ENCODE measurements at regions not wholly inside any gene's neighbourhood (a gene's known extent, or its start where the extent isn't known, plus 50 kb on each side); places are given as distances from the start of the nearest gene placed in this dataset.

- peaks cover 16% of the 10 kb centered on the region for H3K27me3 ChIP-seq (ENCODE audit: insufficient read depth, low read depth, severe bottlenecking)
- H3K27ac ChIP-seq, result no peak overlapping the region
- H3K9me3 ChIP-seq (ENCODE audit: severe bottlenecking), result no peaks in the 10 kb centered on the region
- TF ChIP-seq CTCF (IDR thresholded peaks at IDR 0.05; ENCODE audit: low read depth, low read length), result no peak
- no peak for DNase-seq
- no peaks in the 10 kb centered on the region for H3K36me3 ChIP-seq
- H3K4me3 ChIP-seq (ENCODE audit: low read depth, low read length), result no peak overlapping the region
Measured at GRCh38 chr16:60419859-60420258, 1616.4 kb downstream of the CDH8 start.

- TF ChIP-seq CTCF (IDR thresholded peaks at IDR 0.05; ENCODE audit: low read depth, low read length), result no peak
- H3K9me3 ChIP-seq (ENCODE audit: severe bottlenecking), result no peaks in the 10 kb centered on the region
- H3K27ac ChIP-seq, result no peak overlapping the region
- H3K36me3 ChIP-seq, result no peaks in the 10 kb centered on the region
- peaks cover 18% of the 10 kb centered on the region for H3K27me3 ChIP-seq (ENCODE audit: insufficient read depth, low read depth, severe bottlenecking)
- H3K4me3 ChIP-seq (ENCODE audit: low read depth, low read length), result no peak overlapping the region
- no peak for DNase-seq
Measured at GRCh38 chr16:60414613-60415012, 1621.6 kb downstream of the CDH8 start.

- peaks cover 18% of the 10 kb centered on the region for H3K27me3 ChIP-seq (ENCODE audit: insufficient read depth, low read depth, severe bottlenecking)
- TF ChIP-seq CTCF (IDR thresholded peaks at IDR 0.05; ENCODE audit: low read depth, low read length), result no peak
Measured at GRCh38 chr16:60413969-60414368, 1622.3 kb downstream of the CDH8 start.

GRCh38 chr16:60407606-60408005 is 1628.6 kb downstream of the CDH8 start:
- no peak for TF ChIP-seq CTCF (IDR thresholded peaks at IDR 0.05; ENCODE audit: low read depth, low read length)
- no peak for DNase-seq
- H3K27me3 ChIP-seq (ENCODE audit: insufficient read depth, low read depth, severe bottlenecking), result peaks cover 5% of the 10 kb centered on the region

More at GRCh38 chr16:60413969-60414368, 1622.3 kb downstream of the CDH8 start:
- no peaks in the 10 kb centered on the region for H3K36me3 ChIP-seq
- no peaks in the 10 kb centered on the region for H3K9me3 ChIP-seq (ENCODE audit: severe bottlenecking)
- no peak overlapping the region for H3K4me3 ChIP-seq (ENCODE audit: low read depth, low read length)
- no peak for DNase-seq
- no peak overlapping the region for H3K27ac ChIP-seq

GRCh38 chr16:60407034-60407433 is 1629.2 kb downstream of the CDH8 start:
- Histone ChIP-seq H3K9me3 (ENCODE audit: severe bottlenecking) (no peaks in the 10 kb centered on the region), H3K36me3 (no peaks in the 10 kb centered on the region), H3K4me3 (ENCODE audit: low read depth, low read length) (no peak overlapping the region), H3K27ac (no peak overlapping the region), H3K27me3 (ENCODE audit: insufficient read depth, low read depth, severe bottlenecking) (peaks cover 3% of the 10 kb centered on the region)
- DNase-seq, result no peak
- no peak for TF ChIP-seq CTCF (IDR thresholded peaks at IDR 0.05; ENCODE audit: low read depth, low read length)

More at GRCh38 chr16:60407606-60408005, 1628.6 kb downstream of the CDH8 start:
- H3K9me3 ChIP-seq (ENCODE audit: severe bottlenecking), result no peaks in the 10 kb centered on the region
- no peak overlapping the region for H3K4me3 ChIP-seq (ENCODE audit: low read depth, low read length)
- no peaks in the 10 kb centered on the region for H3K36me3 ChIP-seq
- H3K27ac ChIP-seq, result no peak overlapping the region

- Histone ChIP-seq H3K9me3 (ENCODE audit: severe bottlenecking) (no peaks in the 10 kb centered on the region), H3K27ac (no peak overlapping the region), H3K36me3 (no peaks in the 10 kb centered on the region), H3K27me3 (ENCODE audit: insufficient read depth, low read depth, severe bottlenecking) (no peaks in the 10 kb centered on the region), H3K4me3 (ENCODE audit: low read depth, low read length) (no peak overlapping the region)
- no peak for DNase-seq
- TF ChIP-seq CTCF (IDR thresholded peaks at IDR 0.05; ENCODE audit: low read depth, low read length), result no peak
Measured at GRCh38 chr16:60405286-60405685, 1631.0 kb downstream of the CDH8 start.

Data from WERI-Rb-1 (cell line).